Neutrophil (primary cell): ENCODE measurements at regions not wholly inside any gene's neighbourhood (a gene's known extent, or its start where the extent isn't known, plus 50 kb on each side); places are given as distances from the start of the nearest gene placed in this dataset.

ENCODE experiments used
- H3K27ac ChIP-seq: fragments of 200-600 bp; sonication (generic); 2 replicates; pipeline ENCODE4 v1.5.1; 2016; ENCODE audit warnings: mild to moderate bottlenecking, moderate library complexity
- H3K27me3 ChIP-seq: fragments of 200-600 bp; sonication (generic); 2 replicates; pipeline ENCODE4 v1.6.0; 2016; ENCODE audit warnings: mild to moderate bottlenecking
- H3K36me3 ChIP-seq: fragments of 200-600 bp; sonication (generic); 2 replicates; pipeline ENCODE4 v1.5.1; 2017
- H3K4me1 ChIP-seq, 2 experiments: fragments of 200-600 bp in 1 of 2; sonication (generic) in 1 of 2; 1 replicate in 1 of 2; 2 replicates in 1 of 2; pipeline versions ENCODE4 v1.5.1 to v1.6.1; 2013 to 2016; ENCODE audit warnings: low read depth in 1 of 2, low read length in 1 of 2, mild to moderate bottlenecking in 1 of 2, moderate library complexity in 1 of 2; ENCODE audit not compliant: control insufficient read depth in 1 of 2, insufficient read depth in 1 of 2
- H3K4me3 ChIP-seq, 2 experiments: fragments of 200-600 bp in 1 of 2; sonication (generic) in 1 of 2; 1 replicate in 1 of 2; 2 replicates in 1 of 2; pipeline ENCODE4 v1.5.1; 2013 to 2016; ENCODE audit warnings: low read depth in 1 of 2, low read length in 1 of 2, mild to moderate bottlenecking in 1 of 2, moderate library complexity in 1 of 2
- H3K9me3 ChIP-seq: fragments of 200-600 bp; sonication (generic); 2 replicates; pipeline ENCODE4 v1.5.1; 2016
- CTCF ChIP-seq: fragments of 200-600 bp; sonication (generic); IDR thresholded peaks from 2 replicates; pipeline ENCODE4 v1.5.1; 2016; ENCODE audit warnings: antibody characterized with exemption

DNA sequence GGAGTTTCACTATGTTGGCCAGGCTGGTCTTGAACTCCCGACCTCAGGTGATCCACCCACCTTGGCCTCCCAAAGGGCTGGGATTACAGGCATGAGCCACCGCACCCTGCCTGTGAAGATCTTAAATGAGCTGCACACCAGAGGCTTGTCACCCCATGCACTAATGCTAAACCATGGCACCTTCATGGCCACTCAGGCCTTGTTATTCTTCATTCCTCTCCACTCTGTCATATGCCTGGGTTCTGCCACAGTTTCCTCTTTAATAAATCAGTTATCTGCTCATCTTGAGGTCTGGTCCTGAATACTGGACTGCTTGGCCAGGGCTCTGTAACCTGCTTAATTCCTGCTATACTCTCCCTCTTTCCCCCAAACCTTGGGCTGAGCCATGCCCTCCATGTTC is 104.3 kb upstream of the FOXN2 start:
- no peak for TF ChIP-seq CTCF
- Histone ChIP-seq H3K4me1 (peaks cover 32% of the 10 kb centered on the region in 2 experiments), H3K27ac (no peak overlapping the region)

GRCh38 chr2:48213646-48214045 is 100.8 kb upstream of the FOXN2 start:
- H3K4me3 ChIP-seq: no peak overlapping the region
- no peak overlapping the region for H3K27ac ChIP-seq
- no peaks in the 10 kb centered on the region for H3K9me3 ChIP-seq
- H3K36me3 ChIP-seq: no peaks in the 10 kb centered on the region
- no peaks in the 10 kb centered on the region for H3K27me3 ChIP-seq
- no peak for TF ChIP-seq CTCF
- peaks cover 16 to 19% of the 10 kb centered on the region in 2 experiments for H3K4me1 ChIP-seq

More for the DNA sequence above, 104.3 kb upstream of the FOXN2 start:
- H3K9me3 ChIP-seq: no peaks in the 10 kb centered on the region
- no peaks in the 10 kb centered on the region for H3K36me3 ChIP-seq
- no peak overlapping the region for H3K4me3 ChIP-seq
- H3K27me3 ChIP-seq: no peaks in the 10 kb centered on the region

DNA sequence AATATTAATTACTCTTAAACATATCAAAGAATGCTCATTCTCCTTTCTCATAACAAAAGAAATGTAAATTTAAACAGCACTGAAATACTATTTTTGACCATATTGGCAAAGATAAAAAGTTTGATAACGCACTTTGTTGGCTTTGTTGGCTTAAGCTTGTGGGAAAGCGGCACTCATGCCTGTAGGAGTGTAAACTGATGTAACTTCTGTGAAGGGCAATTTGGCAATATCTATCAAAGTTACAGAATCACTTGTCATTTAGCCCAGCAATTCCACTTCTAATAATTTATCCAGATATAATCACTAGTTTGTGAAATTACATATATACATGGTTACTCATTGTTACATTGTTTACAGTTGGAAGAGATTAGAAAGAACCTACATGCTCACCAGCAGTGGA is 96.3 kb upstream of the FOXN2 start:
- no peaks in the 10 kb centered on the region for H3K36me3 ChIP-seq
- no peak overlapping the region for H3K27ac ChIP-seq
- H3K4me1 ChIP-seq: peaks cover 43 to 46% of the 10 kb centered on the region in 2 experiments
- no peak for TF ChIP-seq CTCF
- no peak overlapping the region for H3K4me3 ChIP-seq
- no peaks in the 10 kb centered on the region for H3K9me3 ChIP-seq
- H3K27me3 ChIP-seq: no peaks in the 10 kb centered on the region

DNA sequence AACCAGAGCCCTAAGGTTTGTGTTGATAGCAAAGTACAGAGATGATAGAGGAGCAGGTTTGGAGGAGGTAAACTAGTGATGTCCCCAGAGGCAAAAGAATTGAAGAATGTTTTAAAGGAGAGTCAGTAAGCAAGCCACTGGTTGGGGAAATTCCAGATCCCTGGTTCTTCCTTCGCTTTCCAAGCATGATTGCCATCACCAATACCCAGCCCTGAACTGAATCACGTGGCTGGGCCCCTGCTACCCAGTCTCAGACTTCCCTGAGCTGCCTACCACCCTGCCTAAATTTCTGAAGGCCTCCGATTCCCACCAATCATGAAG is 95.3 kb upstream of the FOXN2 start:
- TF ChIP-seq CTCF: no peak
- no peaks in the 10 kb centered on the region for H3K27me3 ChIP-seq
- peaks cover 45 to 47% of the 10 kb centered on the region in 2 experiments for H3K4me1 ChIP-seq
- no peaks in the 10 kb centered on the region for H3K36me3 ChIP-seq
- H3K9me3 ChIP-seq: no peaks in the 10 kb centered on the region
- H3K27ac ChIP-seq: no peak overlapping the region
- H3K4me3 ChIP-seq: no peak overlapping the region

GRCh38 chr2:48219555-48220436 is 94.7 kb upstream of the FOXN2 start:
- H3K4me1 ChIP-seq: peaks cover 45 to 47% of the 10 kb centered on the region in 2 experiments
- H3K27me3 ChIP-seq: no peaks in the 10 kb centered on the region
- H3K9me3 ChIP-seq: no peaks in the 10 kb centered on the region
- no peaks in the 10 kb centered on the region for H3K36me3 ChIP-seq
- peak overlapping the region; percentile 70 for H3K27ac ChIP-seq
- no peak overlapping the region for H3K4me3 ChIP-seq
- TF ChIP-seq CTCF: no peak
